GM06990 (cell line): ENCODE measurements at regions not wholly inside any gene's neighbourhood (a gene's known extent, or its start where the extent isn't known, plus 50 kb on each side); places are given as distances from the start of the nearest gene placed in this dataset.

Experiments used
- DNase-seq: peaks from one replicate; pipeline ENCODE4 v3.0.0-alpha.2; 2011; ENCODE audit not compliant: insufficient read length; ENCODE audit errors: extremely low read depth
- H3K27me3 ChIP-seq: replicated peaks from 2 replicates; pipeline ENCODE4 v1.6.0; 2011; ENCODE audit warnings: low read length; ENCODE audit not compliant: control insufficient read depth, insufficient read depth
- H3K36me3 ChIP-seq: 2 replicates; pipeline ENCODE4 v1.5.1; 2011; ENCODE audit warnings: low read length; ENCODE audit not compliant: control insufficient read depth, insufficient read depth
- H3K4me3 ChIP-seq: replicated peaks from 2 replicates; pipeline ENCODE4 v1.5.1; 2011; ENCODE audit warnings: low read depth, mild to moderate bottlenecking, control low read depth, low read length
- TF ChIP-seq, protein P1 (sequence below): IDR thresholded peaks from 2 replicates; pipeline ENCODE4 v1.5.1; 2011; ENCODE audit warnings: low read length, control low read depth, mild to moderate bottlenecking, inconsistent platforms; ENCODE audit not compliant: insufficient read depth, poor library complexity, severe bottlenecking

- no peaks in the 10 kb centered on the region for H3K36me3 ChIP-seq
- no peaks in the 10 kb centered on the region for H3K27me3 ChIP-seq
- no peak overlapping the region for H3K4me3 ChIP-seq
- TF ChIP-seq, protein P1, sequence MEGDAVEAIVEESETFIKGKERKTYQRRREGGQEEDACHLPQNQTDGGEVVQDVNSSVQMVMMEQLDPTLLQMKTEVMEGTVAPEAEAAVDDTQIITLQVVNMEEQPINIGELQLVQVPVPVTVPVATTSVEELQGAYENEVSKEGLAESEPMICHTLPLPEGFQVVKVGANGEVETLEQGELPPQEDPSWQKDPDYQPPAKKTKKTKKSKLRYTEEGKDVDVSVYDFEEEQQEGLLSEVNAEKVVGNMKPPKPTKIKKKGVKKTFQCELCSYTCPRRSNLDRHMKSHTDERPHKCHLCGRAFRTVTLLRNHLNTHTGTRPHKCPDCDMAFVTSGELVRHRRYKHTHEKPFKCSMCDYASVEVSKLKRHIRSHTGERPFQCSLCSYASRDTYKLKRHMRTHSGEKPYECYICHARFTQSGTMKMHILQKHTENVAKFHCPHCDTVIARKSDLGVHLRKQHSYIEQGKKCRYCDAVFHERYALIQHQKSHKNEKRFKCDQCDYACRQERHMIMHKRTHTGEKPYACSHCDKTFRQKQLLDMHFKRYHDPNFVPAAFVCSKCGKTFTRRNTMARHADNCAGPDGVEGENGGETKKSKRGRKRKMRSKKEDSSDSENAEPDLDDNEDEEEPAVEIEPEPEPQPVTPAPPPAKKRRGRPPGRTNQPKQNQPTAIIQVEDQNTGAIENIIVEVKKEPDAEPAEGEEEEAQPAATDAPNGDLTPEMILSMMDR, result no peak
- no peak for DNase-seq
Observed at GRCh38 chr4:126755506-126755905, 877.3 kb upstream of the INTU start.

DNA sequence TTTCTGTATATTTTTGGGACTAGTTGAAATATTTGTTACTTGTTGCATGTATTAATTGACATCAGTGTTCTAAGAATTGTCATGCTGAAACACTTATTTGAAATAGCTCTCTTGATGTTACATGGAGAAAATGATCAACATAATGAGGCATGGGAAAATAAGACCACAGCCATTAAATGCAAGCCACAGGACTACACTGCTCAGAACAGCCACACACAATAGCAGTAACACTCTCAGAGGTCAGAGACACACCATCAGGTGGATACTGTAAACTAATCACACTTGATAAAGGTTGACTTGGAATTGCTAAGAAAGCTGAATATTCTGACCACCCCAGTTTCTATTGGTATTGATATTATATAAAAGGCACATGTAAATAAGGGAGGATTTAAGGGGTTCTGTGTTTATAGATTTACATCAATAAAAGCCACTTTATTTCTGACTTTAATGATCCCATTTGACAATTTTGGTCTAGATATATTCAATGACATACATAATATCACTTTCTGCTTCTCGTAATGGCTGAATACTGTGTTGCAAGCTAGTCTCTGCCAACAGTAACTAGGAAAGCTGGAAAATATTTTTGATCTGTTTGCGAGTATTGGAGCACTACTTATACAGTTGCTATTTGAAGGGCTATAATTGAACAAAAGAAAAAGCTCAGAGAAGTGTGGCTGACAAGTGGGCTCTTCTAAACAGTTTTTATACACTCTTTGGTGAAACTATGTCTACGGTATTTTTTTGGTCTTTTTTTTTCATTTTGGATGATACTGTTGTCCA is 876.5 kb upstream of the INTU start:
- TF ChIP-seq, protein P1, result no peak
- no peak for DNase-seq
- Histone ChIP-seq H3K36me3 (no peaks in the 10 kb centered on the region), H3K27me3 (no peaks in the 10 kb centered on the region), H3K4me3 (no peak overlapping the region)

GRCh38 chr4:126757219-126757618 is 875.5 kb upstream of the INTU start:
- Histone ChIP-seq H3K4me3 (no peak overlapping the region), H3K36me3 (no peaks in the 10 kb centered on the region), H3K27me3 (no peaks in the 10 kb centered on the region)
- DNase-seq, result no peak
- TF ChIP-seq, protein P1, result no peak

DNA sequence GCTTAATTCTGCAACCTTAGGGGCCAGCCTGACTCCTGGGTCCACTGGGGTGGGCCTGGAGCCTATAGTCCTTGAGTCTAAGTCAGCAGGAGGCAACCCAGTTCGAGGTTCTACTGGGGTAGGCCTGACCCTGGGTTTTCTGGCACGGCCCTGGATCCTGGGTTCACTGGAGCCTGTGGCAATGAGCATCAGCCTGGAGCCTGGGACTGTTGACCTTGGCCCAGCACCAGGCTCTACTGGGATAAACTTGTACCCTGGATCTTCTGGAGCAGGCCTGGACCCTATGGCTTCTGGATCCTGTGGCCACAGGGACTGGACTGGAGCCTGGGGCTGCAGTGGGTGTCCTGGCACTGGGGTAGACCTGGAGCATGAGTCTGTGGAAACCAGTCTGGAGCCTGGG is 874.3 kb upstream of the INTU start:
- DNase-seq, result no peak
- no peaks in the 10 kb centered on the region for H3K27me3 ChIP-seq
- TF ChIP-seq, protein P1, result no peak
- H3K4me3 ChIP-seq, result no peak overlapping the region
- no peaks in the 10 kb centered on the region for H3K36me3 ChIP-seq

DNA sequence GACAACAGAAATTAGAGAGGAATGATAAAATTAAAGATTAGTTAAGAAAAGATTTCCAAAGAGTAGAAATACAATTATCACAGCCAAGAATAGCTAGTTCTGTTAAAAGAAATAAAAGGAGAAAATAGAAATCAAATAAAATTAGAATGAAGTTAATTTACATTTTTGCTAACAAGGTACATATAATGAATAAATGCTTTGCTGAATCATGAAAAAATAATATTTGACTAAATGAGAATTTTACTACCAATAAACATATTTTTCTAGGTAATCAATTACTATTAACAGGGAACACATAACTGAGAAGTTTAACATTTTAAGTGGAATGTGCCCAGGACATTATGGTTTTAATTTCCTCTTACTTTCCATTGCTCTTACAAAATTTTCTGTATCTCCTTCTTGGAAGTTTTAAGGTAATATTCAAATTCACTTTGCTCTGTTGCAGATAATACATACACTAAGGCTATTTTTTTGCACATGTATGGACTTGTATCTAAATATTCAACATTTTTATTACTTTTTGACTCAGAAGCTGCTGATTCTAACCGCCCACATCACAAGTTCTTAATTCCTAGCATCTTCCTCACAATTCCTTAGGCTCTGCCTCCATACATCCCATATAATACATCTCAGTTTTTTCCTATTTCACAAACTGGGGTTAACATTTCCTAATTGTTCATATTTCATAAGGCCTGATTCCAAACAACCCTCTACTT is 870.7 kb upstream of the INTU start:
- Histone ChIP-seq H3K36me3 (no peaks in the 10 kb centered on the region), H3K27me3 (no peaks in the 10 kb centered on the region), H3K4me3 (no peak overlapping the region)
- TF ChIP-seq, protein P1, result no peak
- no peak for DNase-seq
